ENCODE measurements at regions not wholly inside any gene's neighbourhood (a gene's known extent, or its start where the extent isn't known, plus 50 kb on each side); places are given as distances from the start of the nearest gene placed in this dataset.
"Not testable (repeated sequence)": the region's sequence is repeated elsewhere in the genome, so short reads cannot be mapped to it uniquely, and the experiment has no call there.

GRCh38 chr4:4107411-4108107 is 119.2 kb downstream of the OTOP1 start:
- Histone ChIP-seq H2AFZ (ENCODE audit: low read length) (0 out of 2 replicates have a peak overlapping the region, but pooled peaks have one; percentile 67), H3K9ac (ENCODE audit: low read length) (peak overlapping the region; percentile 59; the same call in 1 of the 2 replicates), H3K4me2 (ENCODE audit: low read depth, low read length) (peak overlapping the region; percentile 41; the same call in 1 of the 2 replicates), H3K4me3 (ENCODE audit: low read length) (peak overlapping the region; percentile 61)
- H3K79me2 ChIP-seq (ENCODE audit: low read length); H3K27me3 ChIP-seq (replicated peaks; ENCODE audit: insufficient read depth, low read length); H3K36me3 ChIP-seq (replicated peaks; ENCODE audit: insufficient read depth, low read length); H3F3A ChIP-seq (ENCODE audit: insufficient read depth, low read length); H3K27ac ChIP-seq (ENCODE audit: low read length); H4K20me1 ChIP-seq (ENCODE audit: insufficient read depth, low read length); H3K9me2 ChIP-seq (replicated peaks; ENCODE audit: insufficient read depth, low read length); H3K4me1 ChIP-seq (ENCODE audit: low read length); H3K9me3 ChIP-seq (replicated peaks; ENCODE audit: insufficient read depth, low read length): not testable (repeated sequence)
- peak; percentile 76 for DNase-seq
- TF ChIP-seq, protein P1, sequence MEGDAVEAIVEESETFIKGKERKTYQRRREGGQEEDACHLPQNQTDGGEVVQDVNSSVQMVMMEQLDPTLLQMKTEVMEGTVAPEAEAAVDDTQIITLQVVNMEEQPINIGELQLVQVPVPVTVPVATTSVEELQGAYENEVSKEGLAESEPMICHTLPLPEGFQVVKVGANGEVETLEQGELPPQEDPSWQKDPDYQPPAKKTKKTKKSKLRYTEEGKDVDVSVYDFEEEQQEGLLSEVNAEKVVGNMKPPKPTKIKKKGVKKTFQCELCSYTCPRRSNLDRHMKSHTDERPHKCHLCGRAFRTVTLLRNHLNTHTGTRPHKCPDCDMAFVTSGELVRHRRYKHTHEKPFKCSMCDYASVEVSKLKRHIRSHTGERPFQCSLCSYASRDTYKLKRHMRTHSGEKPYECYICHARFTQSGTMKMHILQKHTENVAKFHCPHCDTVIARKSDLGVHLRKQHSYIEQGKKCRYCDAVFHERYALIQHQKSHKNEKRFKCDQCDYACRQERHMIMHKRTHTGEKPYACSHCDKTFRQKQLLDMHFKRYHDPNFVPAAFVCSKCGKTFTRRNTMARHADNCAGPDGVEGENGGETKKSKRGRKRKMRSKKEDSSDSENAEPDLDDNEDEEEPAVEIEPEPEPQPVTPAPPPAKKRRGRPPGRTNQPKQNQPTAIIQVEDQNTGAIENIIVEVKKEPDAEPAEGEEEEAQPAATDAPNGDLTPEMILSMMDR (IDR thresholded peaks at IDR 0.05; ENCODE audit: low read length) = peak; percentile 43

GRCh38 chr4:4115381-4115780 is 111.3 kb downstream of the OTOP1 start:
- not testable (repeated sequence) for H3K4me2 ChIP-seq (ENCODE audit: low read depth, low read length); H3K4me1 ChIP-seq (ENCODE audit: low read length); H3K36me3 ChIP-seq (replicated peaks; ENCODE audit: insufficient read depth, low read length); H3K79me2 ChIP-seq (ENCODE audit: low read length); H2AFZ ChIP-seq (ENCODE audit: low read length); H3K4me3 ChIP-seq (ENCODE audit: low read length); H3K27ac ChIP-seq (ENCODE audit: low read length); H3K9me3 ChIP-seq (replicated peaks; ENCODE audit: insufficient read depth, low read length); H3F3A ChIP-seq (ENCODE audit: insufficient read depth, low read length); H4K20me1 ChIP-seq (ENCODE audit: insufficient read depth, low read length); DNase-seq; H3K27me3 ChIP-seq (replicated peaks; ENCODE audit: insufficient read depth, low read length); H3K9ac ChIP-seq (ENCODE audit: low read length); H3K9me2 ChIP-seq (replicated peaks; ENCODE audit: insufficient read depth, low read length)

GRCh38 chr4:4116901-4117300 is 109.8 kb downstream of the OTOP1 start:
- not testable (repeated sequence) for H3K9me2 ChIP-seq (replicated peaks; ENCODE audit: insufficient read depth, low read length); H3K4me3 ChIP-seq (ENCODE audit: low read length); H3K27ac ChIP-seq (ENCODE audit: low read length); H3K36me3 ChIP-seq (replicated peaks; ENCODE audit: insufficient read depth, low read length); H4K20me1 ChIP-seq (ENCODE audit: insufficient read depth, low read length); H2AFZ ChIP-seq (ENCODE audit: low read length); H3K4me1 ChIP-seq (ENCODE audit: low read length); H3K4me2 ChIP-seq (ENCODE audit: low read depth, low read length); H3K9ac ChIP-seq (ENCODE audit: low read length); H3K79me2 ChIP-seq (ENCODE audit: low read length); H3K27me3 ChIP-seq (replicated peaks; ENCODE audit: insufficient read depth, low read length); H3K9me3 ChIP-seq (replicated peaks; ENCODE audit: insufficient read depth, low read length); H3F3A ChIP-seq (ENCODE audit: insufficient read depth, low read length)
- DNase-seq = peak; percentile 21

- H3K27me3 ChIP-seq (replicated peaks; ENCODE audit: insufficient read depth, low read length); H3K4me1 ChIP-seq (ENCODE audit: low read length); H3K9ac ChIP-seq (ENCODE audit: low read length); H3K4me3 ChIP-seq (ENCODE audit: low read length); H3K4me2 ChIP-seq (ENCODE audit: low read depth, low read length); H3K36me3 ChIP-seq (replicated peaks; ENCODE audit: insufficient read depth, low read length); H2AFZ ChIP-seq (ENCODE audit: low read length); H3K9me2 ChIP-seq (replicated peaks; ENCODE audit: insufficient read depth, low read length); H3F3A ChIP-seq (ENCODE audit: insufficient read depth, low read length); H3K79me2 ChIP-seq (ENCODE audit: low read length); H4K20me1 ChIP-seq (ENCODE audit: insufficient read depth, low read length); H3K9me3 ChIP-seq (replicated peaks; ENCODE audit: insufficient read depth, low read length); H3K27ac ChIP-seq (ENCODE audit: low read length); DNase-seq: not testable (repeated sequence)
Observed at GRCh38 chr4:4134368-4134767, 92.4 kb downstream of the OTOP1 start.

GRCh38 chr4:4136621-4137020 is 90.1 kb downstream of the OTOP1 start:
- H4K20me1 ChIP-seq (ENCODE audit: insufficient read depth, low read length); H3K9me2 ChIP-seq (replicated peaks; ENCODE audit: insufficient read depth, low read length); H3K79me2 ChIP-seq (ENCODE audit: low read length); H3K4me3 ChIP-seq (ENCODE audit: low read length); H3F3A ChIP-seq (ENCODE audit: insufficient read depth, low read length); H3K27me3 ChIP-seq (replicated peaks; ENCODE audit: insufficient read depth, low read length); H3K4me1 ChIP-seq (ENCODE audit: low read length); H3K4me2 ChIP-seq (ENCODE audit: low read depth, low read length); H3K27ac ChIP-seq (ENCODE audit: low read length); H3K36me3 ChIP-seq (replicated peaks; ENCODE audit: insufficient read depth, low read length); H2AFZ ChIP-seq (ENCODE audit: low read length); H3K9ac ChIP-seq (ENCODE audit: low read length); H3K9me3 ChIP-seq (replicated peaks; ENCODE audit: insufficient read depth, low read length); DNase-seq: not testable (repeated sequence)
